ENCODE measurements at regions not wholly inside any gene's neighbourhood (a gene's known extent, or its start where the extent isn't known, plus 50 kb on each side); places are given as distances from the start of the nearest gene placed in this dataset.

DNA sequence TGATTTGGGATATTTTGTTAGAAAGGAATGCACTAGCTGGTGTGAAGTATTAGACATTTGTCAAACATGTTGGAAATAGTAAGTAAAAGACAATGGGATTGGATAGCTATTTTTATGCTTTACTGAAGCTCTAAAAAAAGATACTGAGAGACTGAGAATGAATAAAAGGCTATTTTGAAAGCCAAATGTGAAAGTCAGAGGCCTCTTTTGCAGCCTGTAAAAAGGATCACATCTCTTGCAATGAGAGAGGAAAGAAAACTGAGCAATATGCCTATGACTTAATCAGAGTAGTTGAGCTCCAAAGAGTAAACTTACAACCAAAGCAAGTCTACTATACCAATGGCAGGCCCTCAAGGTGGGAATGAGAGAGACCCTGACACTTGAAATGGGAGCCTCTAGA, 212.6 kb upstream of the LCORL start:
- Histone ChIP-seq H3K27me3 (ENCODE audit: low read length) (no peaks in the 10 kb centered on the region), H3K27ac (ENCODE audit: low read depth, low read length) (no peak overlapping the region), H3K4me3 (ENCODE audit: insufficient read depth, low read length, poor library complexity, severe bottlenecking) (no peak overlapping the region), H3K9me2 (replicated peaks; ENCODE audit: insufficient read depth, low read length) (no peaks in the 10 kb centered on the region), H3K4me2 (ENCODE audit: low read depth, low read length, poor library complexity, severe bottlenecking) (no peak overlapping the region), H3K9me3 (ENCODE audit: insufficient read depth, low read length) (no peaks in the 10 kb centered on the region), H3K79me2 (ENCODE audit: insufficient read depth, low read length) (no peaks in the 10 kb centered on the region), H2AFZ (ENCODE audit: low read depth, low read length, severe bottlenecking) (no peak overlapping the region), H3F3A (ENCODE audit: insufficient read depth) (no peaks in the 10 kb centered on the region), H3K9ac (ENCODE audit: low read length) (no peak overlapping the region), H4K20me1 (ENCODE audit: low read depth, low read length) (no peaks in the 10 kb centered on the region), H3K36me3 (ENCODE audit: low read length) (no peaks in the 10 kb centered on the region)
- TF ChIP-seq EZH2phosphoT487 (conservative IDR thresholded peaks at IDR 0.05; ENCODE audit: low read length), result no peak
- TF ChIP-seq, protein P1, sequence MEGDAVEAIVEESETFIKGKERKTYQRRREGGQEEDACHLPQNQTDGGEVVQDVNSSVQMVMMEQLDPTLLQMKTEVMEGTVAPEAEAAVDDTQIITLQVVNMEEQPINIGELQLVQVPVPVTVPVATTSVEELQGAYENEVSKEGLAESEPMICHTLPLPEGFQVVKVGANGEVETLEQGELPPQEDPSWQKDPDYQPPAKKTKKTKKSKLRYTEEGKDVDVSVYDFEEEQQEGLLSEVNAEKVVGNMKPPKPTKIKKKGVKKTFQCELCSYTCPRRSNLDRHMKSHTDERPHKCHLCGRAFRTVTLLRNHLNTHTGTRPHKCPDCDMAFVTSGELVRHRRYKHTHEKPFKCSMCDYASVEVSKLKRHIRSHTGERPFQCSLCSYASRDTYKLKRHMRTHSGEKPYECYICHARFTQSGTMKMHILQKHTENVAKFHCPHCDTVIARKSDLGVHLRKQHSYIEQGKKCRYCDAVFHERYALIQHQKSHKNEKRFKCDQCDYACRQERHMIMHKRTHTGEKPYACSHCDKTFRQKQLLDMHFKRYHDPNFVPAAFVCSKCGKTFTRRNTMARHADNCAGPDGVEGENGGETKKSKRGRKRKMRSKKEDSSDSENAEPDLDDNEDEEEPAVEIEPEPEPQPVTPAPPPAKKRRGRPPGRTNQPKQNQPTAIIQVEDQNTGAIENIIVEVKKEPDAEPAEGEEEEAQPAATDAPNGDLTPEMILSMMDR (IDR thresholded peaks at IDR 0.05; ENCODE audit: insufficient read depth, low read length, poor library complexity, severe bottlenecking), result no peak

DNA sequence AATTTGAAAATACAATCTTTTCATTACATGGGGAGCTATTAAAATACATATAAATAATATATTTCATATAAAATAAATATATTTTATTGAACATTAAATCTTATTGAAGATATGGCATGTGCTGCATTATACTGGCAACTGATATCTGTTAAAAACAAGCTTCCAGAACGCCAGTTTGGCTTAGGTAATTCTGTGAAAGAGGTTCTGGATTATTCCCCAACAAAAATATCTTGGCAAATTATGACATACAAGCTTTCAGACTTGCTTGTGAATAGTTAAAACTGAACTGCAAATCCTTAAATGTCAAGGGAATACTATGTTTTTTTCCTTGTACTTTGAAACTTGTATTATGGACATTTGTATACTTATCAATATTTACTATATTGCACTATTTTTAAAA, 210.2 kb upstream of the LCORL start:
- no peak overlapping the region for H3K27ac ChIP-seq (ENCODE audit: low read depth, low read length)
- no peak overlapping the region for H3K4me2 ChIP-seq (ENCODE audit: low read depth, low read length, poor library complexity, severe bottlenecking)
- H3K79me2 ChIP-seq (ENCODE audit: insufficient read depth, low read length), result no peaks in the 10 kb centered on the region
- H3K9me3 ChIP-seq (ENCODE audit: insufficient read depth, low read length), result no peaks in the 10 kb centered on the region
- H3K9ac ChIP-seq (ENCODE audit: low read length), result no peak overlapping the region
- TF ChIP-seq, protein P1 (IDR thresholded peaks at IDR 0.05; ENCODE audit: insufficient read depth, low read length, poor library complexity, severe bottlenecking), result no peak
- TF ChIP-seq EZH2phosphoT487 (conservative IDR thresholded peaks at IDR 0.05; ENCODE audit: low read length), result no peak
- no peaks in the 10 kb centered on the region for H4K20me1 ChIP-seq (ENCODE audit: low read depth, low read length)
- H3K4me3 ChIP-seq (ENCODE audit: insufficient read depth, low read length, poor library complexity, severe bottlenecking), result no peak overlapping the region
- H3K27me3 ChIP-seq (ENCODE audit: low read length), result no peaks in the 10 kb centered on the region
- H2AFZ ChIP-seq (ENCODE audit: low read depth, low read length, severe bottlenecking), result no peak overlapping the region
- no peaks in the 10 kb centered on the region for H3K36me3 ChIP-seq (ENCODE audit: low read length)
- H3K9me2 ChIP-seq (replicated peaks; ENCODE audit: insufficient read depth, low read length), result no peaks in the 10 kb centered on the region
- no peaks in the 10 kb centered on the region for H3F3A ChIP-seq (ENCODE audit: insufficient read depth)

DNA sequence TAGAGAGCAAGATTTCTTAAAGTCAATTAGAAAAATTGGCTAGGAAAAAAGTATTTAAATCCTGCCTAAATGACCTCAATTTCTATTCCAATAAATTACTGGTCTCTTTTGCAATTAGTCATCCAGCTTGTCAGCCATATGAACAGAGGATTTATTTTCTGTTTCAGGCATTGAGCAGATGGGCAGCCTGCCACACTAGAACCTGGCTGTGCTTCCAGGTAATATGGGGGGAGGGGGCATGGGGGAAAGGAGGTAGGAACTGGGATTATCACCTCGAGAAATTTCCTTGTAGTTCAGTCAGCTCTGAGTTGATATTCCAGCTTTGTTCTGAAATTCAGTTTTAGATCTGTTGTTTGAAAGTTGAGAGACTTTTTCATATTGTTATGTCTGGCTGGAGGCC, 206.3 kb upstream of the LCORL start:
- H3K79me2 ChIP-seq (ENCODE audit: insufficient read depth, low read length), result no peaks in the 10 kb centered on the region
- H3K4me3 ChIP-seq (ENCODE audit: insufficient read depth, low read length, poor library complexity, severe bottlenecking), result no peak overlapping the region
- H3K4me2 ChIP-seq (ENCODE audit: low read depth, low read length, poor library complexity, severe bottlenecking), result no peak overlapping the region
- H3K9me2 ChIP-seq (replicated peaks; ENCODE audit: insufficient read depth, low read length), result no peaks in the 10 kb centered on the region
- H2AFZ ChIP-seq (ENCODE audit: low read depth, low read length, severe bottlenecking), result no peak overlapping the region
- H3K36me3 ChIP-seq (ENCODE audit: low read length), result no peaks in the 10 kb centered on the region
- TF ChIP-seq, protein P1 (IDR thresholded peaks at IDR 0.05; ENCODE audit: insufficient read depth, low read length, poor library complexity, severe bottlenecking), result no peak
- no peak for TF ChIP-seq EZH2phosphoT487 (conservative IDR thresholded peaks at IDR 0.05; ENCODE audit: low read length)
- no peaks in the 10 kb centered on the region for H4K20me1 ChIP-seq (ENCODE audit: low read depth, low read length)
- no peaks in the 10 kb centered on the region for H3F3A ChIP-seq (ENCODE audit: insufficient read depth)
- no peak overlapping the region for H3K9ac ChIP-seq (ENCODE audit: low read length)
- H3K27me3 ChIP-seq (ENCODE audit: low read length), result no peaks in the 10 kb centered on the region
- H3K27ac ChIP-seq (ENCODE audit: low read depth, low read length), result no peak overlapping the region
- H3K9me3 ChIP-seq (ENCODE audit: insufficient read depth, low read length), result no peaks in the 10 kb centered on the region

All from SU-DHL-6 (cell line).